IPS-18a (cell line): ENCODE measurements at regions not wholly inside any gene's neighbourhood (a gene's known extent, or its start where the extent isn't known, plus 50 kb on each side); places are given as distances from the start of the nearest gene placed in this dataset.

ENCODE experiments used
- H3K27ac ChIP-seq: one replicate; pipeline ENCODE4 v1.5.1; 2013; ENCODE audit warnings: low read length
- H3K27me3 ChIP-seq: one replicate; pipeline ENCODE4 v1.6.1; 2013; ENCODE audit warnings: mild to moderate bottlenecking, low read length; ENCODE audit not compliant: control insufficient read depth, insufficient read depth
- H3K36me3 ChIP-seq: one replicate; pipeline ENCODE4 v1.6.1; 2013; ENCODE audit warnings: low read depth, low read length; ENCODE audit not compliant: control insufficient read depth
- H3K4me1 ChIP-seq: one replicate; pipeline ENCODE4 v1.6.1; 2013; ENCODE audit warnings: low read depth, low read length; ENCODE audit not compliant: control insufficient read depth
- H3K4me3 ChIP-seq: one replicate; pipeline ENCODE4 v1.5.1; 2013; ENCODE audit warnings: low read length
- H3K9ac ChIP-seq: one replicate; pipeline ENCODE4 v1.6.1; 2013; ENCODE audit warnings: mild to moderate bottlenecking, low read length, moderate library complexity
- H3K9me3 ChIP-seq: one replicate; pipeline ENCODE4 v1.6.1; 2013; ENCODE audit warnings: low read depth, low read length; ENCODE audit not compliant: control insufficient read depth

GRCh38 chr1:239718571-239718970 is 332.2 kb downstream of the CHRM3 start:
- H3K27me3 ChIP-seq: no peaks in the 10 kb centered on the region
- H3K27ac ChIP-seq: no peak overlapping the region
- H3K36me3 ChIP-seq: no peaks in the 10 kb centered on the region
- no peaks in the 10 kb centered on the region for H3K9me3 ChIP-seq
- no peaks in the 10 kb centered on the region for H3K4me1 ChIP-seq
- H3K4me3 ChIP-seq: no peak overlapping the region
- no peak overlapping the region for H3K9ac ChIP-seq

DNA sequence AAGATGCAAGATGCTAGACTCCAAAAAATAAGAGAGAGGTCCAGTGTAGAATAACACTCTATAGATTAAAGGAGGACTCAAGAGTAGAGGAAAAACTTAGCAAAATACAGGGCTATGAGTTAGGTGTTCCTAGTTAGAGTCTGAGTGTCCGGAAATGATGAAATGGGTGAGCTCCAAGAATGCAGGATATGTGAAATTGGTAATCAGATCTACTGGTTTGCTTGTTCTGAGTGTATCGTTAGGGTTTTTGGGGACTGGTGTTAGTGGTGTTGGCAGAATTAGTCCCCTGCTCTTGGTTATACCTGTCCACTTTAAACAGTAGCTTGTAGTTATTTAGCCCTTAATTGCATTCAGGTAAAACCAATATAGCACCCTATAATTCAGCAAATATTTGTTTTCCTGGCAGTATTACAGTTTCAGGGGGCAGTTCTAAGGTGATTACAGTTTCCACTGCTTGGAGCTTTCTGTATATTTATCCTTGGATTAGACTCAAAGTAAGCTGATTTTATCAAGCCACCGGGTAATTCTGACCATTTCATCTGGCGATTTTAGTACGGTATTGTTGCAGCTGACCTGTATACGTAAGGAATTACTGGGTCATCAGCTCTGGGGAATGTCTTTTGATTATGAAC is 332.7 kb downstream of the CHRM3 start:
- Histone ChIP-seq H3K9ac (no peak overlapping the region), H3K9me3 (no peaks in the 10 kb centered on the region), H3K27me3 (no peaks in the 10 kb centered on the region), H3K36me3 (no peaks in the 10 kb centered on the region), H3K27ac (no peak overlapping the region), H3K4me1 (no peaks in the 10 kb centered on the region), H3K4me3 (no peak overlapping the region)

DNA sequence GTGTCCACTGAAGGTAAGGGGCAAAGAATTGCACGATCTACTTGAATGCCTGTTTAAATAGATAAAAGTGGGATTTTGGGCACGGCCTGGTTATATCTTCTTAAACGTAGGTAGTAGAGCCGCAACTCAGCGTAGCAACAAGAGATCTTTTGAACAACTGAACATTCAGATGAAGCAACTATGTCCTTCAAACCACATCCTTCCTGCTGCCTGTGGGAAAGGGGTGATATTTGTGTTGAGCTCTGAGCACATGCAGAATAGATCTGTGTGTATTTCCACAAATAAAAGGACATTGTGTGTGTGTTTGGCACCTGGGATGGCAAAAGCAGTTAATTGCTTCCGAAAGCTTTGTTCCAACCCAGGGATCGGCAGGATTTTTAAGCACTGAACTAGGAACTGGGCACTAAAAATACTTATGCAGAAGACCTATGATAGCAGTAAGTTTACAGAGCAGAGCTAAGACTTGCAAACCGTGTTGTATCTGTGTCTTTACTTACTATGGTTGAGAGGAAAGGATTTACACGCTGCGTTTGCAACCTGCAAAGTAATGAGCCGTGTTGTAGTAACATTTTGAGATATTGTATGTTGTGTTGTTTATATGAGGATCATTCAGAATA is 333.4 kb downstream of the CHRM3 start:
- Histone ChIP-seq H3K4me3 (no peak overlapping the region), H3K27ac (no peak overlapping the region), H3K4me1 (no peaks in the 10 kb centered on the region), H3K9ac (no peak overlapping the region), H3K9me3 (no peaks in the 10 kb centered on the region), H3K36me3 (no peaks in the 10 kb centered on the region), H3K27me3 (no peaks in the 10 kb centered on the region)

DNA sequence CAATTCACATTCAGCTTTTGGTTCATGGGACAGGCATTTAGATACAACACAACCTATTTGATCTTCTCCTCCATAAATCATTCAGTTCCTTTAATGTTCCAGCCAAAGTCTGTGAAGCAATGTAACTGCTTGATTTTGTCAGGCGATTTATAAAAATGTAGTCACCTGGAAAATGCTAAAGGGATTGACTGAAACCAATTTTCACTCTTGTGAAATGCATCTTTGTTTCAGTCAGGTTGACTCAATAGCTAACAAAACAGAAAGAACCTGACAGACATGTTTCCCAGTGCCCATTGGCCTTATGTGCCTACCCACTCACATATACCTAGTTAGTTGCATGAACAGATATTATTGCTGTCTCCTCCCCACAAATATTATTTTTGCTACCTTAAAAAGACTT is 335.7 kb downstream of the CHRM3 start:
- Histone ChIP-seq H3K9ac (no peak overlapping the region), H3K4me1 (no peaks in the 10 kb centered on the region), H3K9me3 (no peaks in the 10 kb centered on the region), H3K4me3 (no peak overlapping the region), H3K27me3 (no peaks in the 10 kb centered on the region), H3K36me3 (no peaks in the 10 kb centered on the region), H3K27ac (no peak overlapping the region)

DNA sequence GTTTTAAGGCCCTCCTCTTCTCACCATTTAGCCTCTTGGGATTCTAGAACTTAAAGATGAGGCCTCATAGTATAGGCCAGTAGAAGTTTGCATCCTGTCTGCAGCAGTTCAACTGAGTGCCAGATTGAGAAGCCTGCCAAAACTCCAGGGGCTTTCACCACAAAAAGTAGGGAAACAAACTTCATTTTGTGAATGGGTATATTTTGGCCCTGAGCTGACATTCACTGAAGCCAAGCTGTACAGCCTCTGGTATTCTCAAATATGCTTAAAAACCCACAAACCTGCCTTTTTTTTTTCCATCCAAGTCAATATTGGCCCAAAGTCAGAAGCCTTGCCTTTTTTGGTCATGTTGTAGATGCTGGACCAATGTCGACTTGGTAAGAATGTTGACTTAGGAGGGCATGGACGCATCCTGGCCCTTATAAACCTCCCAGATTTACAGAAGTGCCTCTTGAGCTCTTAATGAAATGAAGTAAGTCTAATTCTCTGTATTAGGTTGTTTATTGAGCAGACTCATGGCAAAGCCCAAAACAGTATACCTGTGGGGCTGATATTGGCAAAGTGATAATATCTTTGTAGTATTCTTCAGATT is 337.5 kb downstream of the CHRM3 start:
- Histone ChIP-seq H3K4me3 (no peak overlapping the region), H3K27me3 (no peaks in the 10 kb centered on the region), H3K9me3 (no peaks in the 10 kb centered on the region), H3K4me1 (no peaks in the 10 kb centered on the region), H3K9ac (no peak overlapping the region), H3K27ac (no peak overlapping the region), H3K36me3 (no peaks in the 10 kb centered on the region)

DNA sequence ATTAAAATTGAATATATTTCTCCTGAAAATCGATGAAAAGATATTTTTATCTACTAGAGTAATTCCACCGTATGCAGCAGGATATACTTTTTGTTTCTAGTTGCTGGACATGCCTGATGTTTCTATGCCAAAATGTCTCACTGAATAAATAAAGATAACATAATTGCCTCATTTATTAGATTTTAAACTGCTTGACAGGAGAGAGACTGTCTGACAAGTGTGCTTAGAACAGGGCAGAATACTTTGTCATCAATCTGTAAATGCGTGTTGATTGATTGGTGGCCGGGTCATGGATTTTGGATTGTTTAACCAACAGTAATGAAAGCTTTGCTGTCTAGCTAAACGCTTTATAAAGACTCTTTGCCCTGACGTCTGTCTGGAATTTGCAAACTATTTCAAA is 339.0 kb downstream of the CHRM3 start:
- no peak overlapping the region for H3K4me3 ChIP-seq
- no peaks in the 10 kb centered on the region for H3K36me3 ChIP-seq
- no peaks in the 10 kb centered on the region for H3K9me3 ChIP-seq
- no peak overlapping the region for H3K27ac ChIP-seq
- no peaks in the 10 kb centered on the region for H3K4me1 ChIP-seq
- no peak overlapping the region for H3K9ac ChIP-seq
- no peaks in the 10 kb centered on the region for H3K27me3 ChIP-seq

- H3K4me1 ChIP-seq: no peaks in the 10 kb centered on the region
- no peak overlapping the region for H3K9ac ChIP-seq
- H3K27me3 ChIP-seq: no peaks in the 10 kb centered on the region
- H3K9me3 ChIP-seq: no peaks in the 10 kb centered on the region
- no peaks in the 10 kb centered on the region for H3K36me3 ChIP-seq
- H3K27ac ChIP-seq: no peak overlapping the region
- no peak overlapping the region for H3K4me3 ChIP-seq
Observed at GRCh38 chr1:239725933-239726332, 339.6 kb downstream of the CHRM3 start.

GRCh38 chr1:239730378-239730777 is 344.0 kb downstream of the CHRM3 start:
- Histone ChIP-seq H3K9me3 (no peaks in the 10 kb centered on the region), H3K36me3 (no peaks in the 10 kb centered on the region), H3K27me3 (no peaks in the 10 kb centered on the region), H3K9ac (no peak overlapping the region), H3K4me1 (no peaks in the 10 kb centered on the region), H3K27ac (no peak overlapping the region), H3K4me3 (no peak overlapping the region)

- Histone ChIP-seq H3K27me3 (no peaks in the 10 kb centered on the region), H3K27ac (no peak overlapping the region), H3K9ac (no peak overlapping the region), H3K9me3 (no peaks in the 10 kb centered on the region), H3K36me3 (no peaks in the 10 kb centered on the region), H3K4me1 (no peaks in the 10 kb centered on the region), H3K4me3 (no peak overlapping the region)
Observed at GRCh38 chr1:239731082-239731748, 344.8 kb downstream of the CHRM3 start.

- Histone ChIP-seq H3K9me3 (no peaks in the 10 kb centered on the region), H3K4me3 (no peak overlapping the region), H3K4me1 (no peaks in the 10 kb centered on the region), H3K27ac (no peak overlapping the region), H3K9ac (no peak overlapping the region), H3K27me3 (no peaks in the 10 kb centered on the region), H3K36me3 (no peaks in the 10 kb centered on the region)
Observed at GRCh38 chr1:239732770-239733169, 346.4 kb downstream of the CHRM3 start.

GRCh38 chr1:239733995-239734394 is 347.6 kb downstream of the CHRM3 start:
- Histone ChIP-seq H3K9me3 (no peaks in the 10 kb centered on the region), H3K27ac (no peak overlapping the region), H3K4me1 (no peaks in the 10 kb centered on the region), H3K4me3 (no peak overlapping the region), H3K27me3 (no peaks in the 10 kb centered on the region), H3K36me3 (no peaks in the 10 kb centered on the region), H3K9ac (no peak overlapping the region)
